HepG2 (cell line): ENCODE measurements at regions not wholly inside any gene's neighbourhood (a gene's known extent, or its start where the extent isn't known, plus 50 kb on each side); places are given as distances from the start of the nearest gene placed in this dataset.

ENCODE experiments used
- AFF4 ChIP-seq: sonication (generic); formaldehyde crosslinking; IDR thresholded peaks from 2 replicates; pipeline ENCODE4 v1.4.0; 2020; ENCODE audit warnings: missing genetic modification reagents
- ATF4 ChIP-seq, 2 experiments: fragments of 450-650 bp in 1 of 2; sonication (generic) in 1 of 2; formaldehyde crosslinking; IDR thresholded peaks; 2 replicates each; pipeline versions ENCODE4 v1.5.0 to v1.8.0; 2020 to 2022; ENCODE audit warnings: mild to moderate bottlenecking in 1 of 2, missing genetic modification reagents in 1 of 2
- CEBPB ChIP-seq: IDR thresholded peaks from 2 replicates; pipeline ENCODE4 v1.6.1; 2011; ENCODE audit warnings: low read depth, low read length, improper control_type of control experiment, borderline replicate concordance
- CHD2 ChIP-seq: IDR thresholded peaks from 2 replicates; pipeline ENCODE4 v1.6.1; 2011; ENCODE audit warnings: low read depth, low read length, improper control_type of control experiment
- EZH2 ChIP-seq: conservative IDR thresholded peaks from 2 replicates; pipeline ENCODE4 v1.6.1; 2012; ENCODE audit warnings: mild to moderate bottlenecking, low read depth, low read length, moderate library complexity
- HDAC2 ChIP-seq: sonication (generic); formaldehyde crosslinking; IDR thresholded peaks from 2 replicates; pipeline ENCODE4 v1.4.0; 2020; ENCODE audit warnings: missing genetic modification reagents
- POLR2AphosphoS5 ChIP-seq: IDR thresholded peaks from 2 replicates; pipeline ENCODE4 v1.6.1; 2012; ENCODE audit warnings: low read depth, low read length
- SIN3A ChIP-seq: IDR thresholded peaks from 2 replicates; pipeline ENCODE4 v1.6.1; 2011; ENCODE audit warnings: low read depth, mild to moderate bottlenecking, control low read depth, low read length, borderline replicate concordance
- TP53 ChIP-seq: sonication (generic); formaldehyde crosslinking; conservative IDR thresholded peaks from 2 replicates; pipeline ENCODE4 v1.4.0; 2020; ENCODE audit warnings: missing genetic modification reagents
- ZNF274 ChIP-seq: sonication (generic); formaldehyde crosslinking; IDR thresholded peaks from 2 replicates; pipeline ENCODE4 v1.5.1; 2020; ENCODE audit warnings: mild to moderate bottlenecking, missing genetic modification reagents
- TF ChIP-seq, protein P1 (sequence below): sonication (generic); formaldehyde crosslinking; IDR thresholded peaks from 2 replicates; pipeline ENCODE4 v1.4.0; 2020; ENCODE audit warnings: missing genetic modification reagents, borderline replicate concordance
- TF ChIP-seq, protein P2 (sequence below): sonication (generic); formaldehyde crosslinking; IDR thresholded peaks from 2 replicates; pipeline ENCODE4 v1.8.1; 2023; ENCODE audit warnings: mild to moderate bottlenecking, missing genetic modification reagents, borderline replicate concordance

DNA sequence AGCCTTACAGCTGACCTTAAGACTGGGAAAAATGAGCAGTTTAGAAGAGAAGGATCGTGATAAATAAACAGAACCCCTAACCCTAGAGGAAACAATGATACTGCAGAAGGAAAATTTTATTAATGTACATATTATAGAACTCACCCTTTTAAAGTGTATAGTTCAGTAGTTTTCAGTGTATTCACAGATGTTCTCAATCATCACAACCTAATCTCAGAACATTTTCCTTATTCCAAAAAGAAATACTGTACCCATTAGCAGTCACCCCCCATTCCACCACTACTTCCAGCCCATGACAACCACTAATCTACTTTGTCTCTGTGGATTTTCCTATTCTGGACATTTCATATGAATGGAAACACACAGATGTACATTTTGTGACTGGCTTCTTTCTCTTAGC is 90.2 kb upstream of the AGTR1 start:
- TF ChIP-seq CHD2 (no peak), ZNF274 (CRISPR knock-in tag) (no peak), SIN3A (no peak), CEBPB (no peak), HDAC2 (CRISPR knock-in tag) (no peak), AFF4 (CRISPR knock-in tag) (no peak), POLR2AphosphoS5 (no peak), EZH2 (no peak), TP53 (CRISPR knock-in tag) (no peak), ATF4 (CRISPR knock-in tag; IDR thresholded peaks at IDR 0.05) (no peak)
- TF ChIP-seq, protein P1, sequence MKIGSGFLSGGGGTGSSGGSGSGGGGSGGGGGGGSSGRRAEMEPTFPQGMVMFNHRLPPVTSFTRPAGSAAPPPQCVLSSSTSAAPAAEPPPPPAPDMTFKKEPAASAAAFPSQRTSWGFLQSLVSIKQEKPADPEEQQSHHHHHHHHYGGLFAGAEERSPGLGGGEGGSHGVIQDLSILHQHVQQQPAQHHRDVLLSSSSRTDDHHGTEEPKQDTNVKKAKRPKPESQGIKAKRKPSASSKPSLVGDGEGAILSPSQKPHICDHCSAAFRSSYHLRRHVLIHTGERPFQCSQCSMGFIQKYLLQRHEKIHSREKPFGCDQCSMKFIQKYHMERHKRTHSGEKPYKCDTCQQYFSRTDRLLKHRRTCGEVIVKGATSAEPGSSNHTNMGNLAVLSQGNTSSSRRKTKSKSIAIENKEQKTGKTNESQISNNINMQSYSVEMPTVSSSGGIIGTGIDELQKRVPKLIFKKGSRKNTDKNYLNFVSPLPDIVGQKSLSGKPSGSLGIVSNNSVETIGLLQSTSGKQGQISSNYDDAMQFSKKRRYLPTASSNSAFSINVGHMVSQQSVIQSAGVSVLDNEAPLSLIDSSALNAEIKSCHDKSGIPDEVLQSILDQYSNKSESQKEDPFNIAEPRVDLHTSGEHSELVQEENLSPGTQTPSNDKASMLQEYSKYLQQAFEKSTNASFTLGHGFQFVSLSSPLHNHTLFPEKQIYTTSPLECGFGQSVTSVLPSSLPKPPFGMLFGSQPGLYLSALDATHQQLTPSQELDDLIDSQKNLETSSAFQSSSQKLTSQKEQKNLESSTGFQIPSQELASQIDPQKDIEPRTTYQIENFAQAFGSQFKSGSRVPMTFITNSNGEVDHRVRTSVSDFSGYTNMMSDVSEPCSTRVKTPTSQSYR (CRISPR knock-in tag), result no peak
- TF ChIP-seq, protein P2, sequence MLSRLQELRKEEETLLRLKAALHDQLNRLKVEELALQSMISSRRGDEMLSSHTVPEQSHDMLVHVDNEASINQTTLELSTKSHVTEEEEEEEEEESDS (CRISPR knock-in tag), result no peak
